HG03558 (cell line): ENCODE measurements at regions not wholly inside any gene's neighbourhood (a gene's known extent, or its start where the extent isn't known, plus 50 kb on each side); places are given as distances from the start of the nearest gene placed in this dataset.

Source experiments
- ATAC-seq: cut with Tn5 transposase; IDR thresholded peaks from one replicate; pipeline ENCODE4 v1.9.1; 2021; ENCODE audit warnings: moderate number of reproducible peaks; ENCODE audit not compliant: unreplicated experiment; ENCODE audit errors: extremely low read depth

DNA sequence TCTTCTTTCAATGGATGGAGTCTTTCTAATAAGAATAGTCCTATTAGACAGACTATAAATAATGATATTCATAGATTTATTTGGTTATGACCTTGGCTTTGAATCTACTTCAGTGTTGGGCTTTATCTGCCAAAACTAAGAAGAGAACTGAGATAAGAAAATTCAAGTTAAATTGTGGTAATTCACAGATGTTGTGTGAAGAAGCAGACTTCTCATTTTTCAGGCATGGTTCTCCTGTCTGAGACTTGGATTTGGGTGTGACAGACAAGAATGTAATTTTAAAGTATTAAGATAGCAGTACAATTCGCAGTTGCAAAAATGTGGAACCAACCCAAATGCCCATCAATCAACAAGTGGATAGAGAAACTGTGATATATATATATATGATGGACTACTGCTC lies 124.7 kb downstream of the QPCT start:
- no peak for ATAC-seq

DNA sequence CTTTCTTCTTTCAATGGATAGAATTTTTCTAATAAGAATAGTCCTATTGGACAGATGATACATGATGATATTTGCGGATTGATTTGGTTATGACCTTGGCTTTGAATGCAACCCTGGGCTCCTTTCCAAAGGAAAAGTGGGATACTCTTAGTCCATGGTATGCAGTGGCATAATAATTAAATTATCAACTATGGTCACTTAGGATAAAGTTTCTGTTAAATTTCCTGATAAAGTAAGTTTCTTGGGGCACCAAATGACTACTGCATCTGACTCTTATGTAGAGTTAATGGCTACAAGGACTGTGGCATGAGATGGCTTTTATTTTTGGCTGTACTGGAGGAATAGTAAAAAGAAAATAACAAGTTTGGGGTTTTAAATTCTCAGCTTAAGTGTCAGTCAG lies 126.7 kb downstream of the QPCT start:
- no peak for ATAC-seq

DNA sequence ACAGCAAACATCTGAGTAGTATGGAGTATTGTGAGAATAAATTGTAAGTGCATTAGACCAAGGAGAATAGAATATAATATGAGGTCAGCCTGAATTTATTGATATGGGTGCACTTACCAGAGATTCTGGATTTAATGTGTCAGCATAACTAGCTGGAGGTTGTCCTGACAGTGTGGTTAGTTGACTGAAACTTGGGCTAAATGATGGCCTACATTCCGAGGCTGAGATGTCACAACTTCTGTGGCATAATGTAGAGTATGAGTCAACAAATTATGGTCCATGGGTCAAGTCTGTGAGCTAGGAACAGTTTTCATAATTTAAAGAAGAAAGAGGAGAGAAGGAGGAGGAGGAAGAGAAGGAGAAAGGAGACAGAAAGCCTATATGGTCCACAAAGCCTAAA lies 127.6 kb downstream of the QPCT start:
- no peak for ATAC-seq

DNA sequence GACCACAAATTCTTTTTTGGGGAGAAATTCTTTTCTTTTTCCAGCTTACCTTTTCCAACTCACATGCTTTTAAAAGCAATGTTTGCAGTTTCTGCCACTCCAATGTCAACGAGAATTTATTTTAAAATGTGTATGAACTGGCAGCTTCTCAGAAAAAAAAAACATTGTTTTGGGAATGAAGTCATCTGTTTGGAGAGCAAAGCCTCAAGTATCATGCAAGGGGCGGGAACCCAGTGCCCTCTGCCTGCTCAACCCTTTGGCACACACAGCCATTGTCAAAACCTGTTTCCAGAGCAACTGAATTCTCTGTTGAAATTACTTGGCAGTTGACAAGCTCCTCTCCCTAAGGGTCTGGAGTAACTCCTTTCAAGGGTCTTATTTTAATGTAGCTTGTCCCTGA lies 128.5 kb downstream of the QPCT start:
- no peak for ATAC-seq

DNA sequence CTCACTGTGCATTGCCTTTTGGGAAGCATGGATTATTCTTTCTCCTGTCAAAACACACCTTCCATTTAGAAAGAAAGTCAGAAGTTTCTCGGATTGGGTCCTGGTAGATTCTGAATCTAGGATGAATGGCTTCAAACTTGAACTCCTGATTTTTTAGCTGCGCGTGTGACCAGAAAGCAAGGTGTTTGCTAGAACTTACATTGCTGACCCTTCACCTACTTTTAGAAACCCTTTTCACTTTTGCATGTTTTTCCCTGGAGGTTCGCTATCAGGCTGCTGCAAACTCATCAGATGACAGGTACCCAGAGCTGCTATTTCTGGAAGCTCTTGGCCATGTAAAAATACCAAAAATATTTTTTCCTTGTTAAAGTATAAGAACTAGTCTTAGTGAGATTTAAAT lies 132.0 kb downstream of the QPCT start:
- ATAC-seq: no peak

DNA sequence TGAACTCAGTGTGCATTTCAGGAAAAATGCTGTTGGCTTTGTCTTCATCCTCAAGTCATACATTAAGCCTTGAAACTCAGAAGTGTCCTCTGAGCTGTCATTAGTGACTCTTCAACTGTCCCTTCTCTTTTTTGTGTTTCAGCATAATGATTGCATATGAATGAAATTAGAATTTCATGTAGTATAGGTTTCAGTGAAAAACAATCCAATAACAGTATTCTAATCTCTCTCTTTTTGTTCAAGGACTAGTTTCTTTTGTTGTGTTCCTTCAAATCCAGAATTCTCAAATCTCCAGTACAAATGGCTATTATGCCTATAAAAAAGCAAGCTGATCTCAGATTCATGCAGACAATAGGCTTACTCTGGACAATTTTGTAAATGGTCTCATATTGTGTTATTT lies 133.5 kb downstream of the QPCT start:
- ATAC-seq: no peak

DNA sequence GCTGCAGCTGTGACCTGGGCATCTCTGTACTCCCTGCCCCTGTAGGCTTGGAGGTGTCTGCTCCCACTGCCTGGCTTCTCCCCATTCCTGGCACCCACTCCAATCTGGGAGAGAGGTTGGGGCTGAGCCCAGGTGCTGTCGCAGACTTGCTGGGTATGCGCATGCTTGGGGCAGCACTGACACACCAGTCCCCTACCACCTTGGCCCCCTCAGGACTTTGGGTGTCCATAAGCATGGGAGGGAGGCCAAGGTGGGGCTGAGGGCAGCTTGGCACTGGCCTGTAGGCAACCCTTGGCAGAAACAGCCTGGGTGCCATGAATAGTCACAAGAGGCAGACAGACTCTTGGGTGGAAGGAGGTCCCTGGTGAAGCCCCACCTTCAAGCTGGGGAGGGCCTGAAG lies 136.8 kb downstream of the QPCT start:
- ATAC-seq: no peak

DNA sequence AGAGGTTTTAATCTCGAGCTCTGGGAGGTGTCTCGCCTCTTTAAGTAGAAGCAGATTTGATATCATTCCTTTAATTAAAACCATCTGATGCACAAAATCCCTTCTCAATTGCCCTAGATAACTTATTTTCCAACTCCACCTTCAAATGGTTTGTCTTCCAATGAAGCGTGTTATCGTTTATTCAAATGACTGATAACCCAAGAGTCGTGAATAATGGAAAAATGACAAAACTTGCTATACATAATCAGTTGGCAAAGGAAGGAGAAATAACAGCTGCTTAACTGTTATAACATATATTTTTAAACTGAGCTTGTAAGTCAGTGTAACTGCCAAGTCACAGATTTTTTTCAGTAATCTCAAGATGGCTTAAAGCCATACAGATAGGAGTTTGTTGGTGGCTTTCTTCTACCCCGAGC lies 144.6 kb downstream of the QPCT start:
- no peak for ATAC-seq

DNA sequence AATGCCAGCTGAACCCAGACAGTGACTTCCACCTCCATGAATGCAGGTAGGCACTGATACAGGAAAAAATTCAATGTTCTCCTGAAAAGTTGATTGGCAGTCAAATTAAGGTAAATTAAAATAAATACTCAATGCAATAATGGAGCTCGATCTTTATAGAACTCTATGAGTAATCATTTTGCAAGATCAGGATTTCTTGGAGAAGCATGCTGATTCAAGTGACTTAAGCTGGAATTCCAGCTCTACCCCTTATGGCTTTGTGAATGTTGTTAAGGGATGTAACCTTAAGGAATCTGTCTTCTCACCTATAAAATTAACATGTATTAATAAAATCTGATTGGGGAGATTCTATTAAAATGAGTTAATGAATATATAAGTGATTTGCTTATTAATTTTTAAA lies 145.1 kb downstream of the QPCT start:
- ATAC-seq: no peak

DNA sequence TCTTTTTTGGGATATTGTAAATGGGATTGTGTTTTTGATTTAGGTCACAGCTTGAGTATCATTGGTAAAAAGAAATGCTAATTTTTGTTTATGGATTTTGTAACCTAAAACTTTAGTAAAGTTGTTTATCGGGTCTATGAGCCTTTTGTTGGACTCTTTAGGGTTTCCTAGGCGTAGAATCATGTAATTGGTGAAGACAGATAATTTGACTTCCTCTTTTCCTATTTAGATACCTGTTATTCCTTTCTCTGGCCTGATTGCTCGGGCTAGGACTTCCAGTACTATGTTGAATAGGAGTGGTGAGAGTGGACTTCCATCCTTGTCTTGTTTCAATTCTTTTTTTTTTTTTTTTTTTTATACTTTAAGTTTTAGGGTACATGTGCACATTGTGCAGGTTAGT lies 149.0 kb downstream of the QPCT start:
- ATAC-seq: no peak

DNA sequence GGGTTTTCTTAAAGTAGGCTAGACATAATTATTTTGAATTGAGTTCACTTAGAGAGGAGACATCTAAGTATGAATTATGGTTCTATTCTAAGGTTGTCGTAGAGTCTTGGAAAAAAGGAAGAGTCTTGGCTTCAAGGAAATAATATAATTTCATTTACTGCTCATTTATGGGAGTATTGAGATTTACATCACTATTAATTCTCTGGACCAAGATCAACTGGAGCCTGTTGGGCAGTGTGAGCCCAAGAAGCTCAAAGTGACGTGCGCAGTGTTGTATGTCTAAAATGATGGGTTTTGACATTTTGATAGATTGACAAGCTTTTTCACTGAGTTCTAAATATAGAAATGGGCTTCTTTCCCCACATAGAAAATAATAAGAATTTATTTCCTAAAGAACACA lies 154.7 kb downstream of the QPCT start:
- ATAC-seq: no peak

DNA sequence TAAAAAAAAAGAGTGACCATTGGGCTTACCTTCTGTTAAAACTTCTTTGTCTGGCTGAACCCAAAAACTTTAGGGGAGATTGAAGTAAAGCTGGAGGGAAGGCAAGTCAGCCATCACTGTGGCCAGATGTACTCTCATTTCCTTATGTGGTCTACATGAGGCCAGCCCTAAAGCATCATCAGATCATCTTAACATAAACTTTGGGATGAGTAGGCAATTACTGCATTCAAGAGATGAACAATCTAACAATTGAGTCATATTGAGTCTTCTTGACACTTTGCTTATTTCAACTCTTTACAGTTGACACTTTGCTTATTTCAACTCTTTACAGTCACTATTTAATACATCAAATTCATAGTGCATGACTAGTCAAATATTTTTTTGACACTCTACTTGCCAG lies 155.6 kb downstream of the QPCT start:
- no peak for ATAC-seq

DNA sequence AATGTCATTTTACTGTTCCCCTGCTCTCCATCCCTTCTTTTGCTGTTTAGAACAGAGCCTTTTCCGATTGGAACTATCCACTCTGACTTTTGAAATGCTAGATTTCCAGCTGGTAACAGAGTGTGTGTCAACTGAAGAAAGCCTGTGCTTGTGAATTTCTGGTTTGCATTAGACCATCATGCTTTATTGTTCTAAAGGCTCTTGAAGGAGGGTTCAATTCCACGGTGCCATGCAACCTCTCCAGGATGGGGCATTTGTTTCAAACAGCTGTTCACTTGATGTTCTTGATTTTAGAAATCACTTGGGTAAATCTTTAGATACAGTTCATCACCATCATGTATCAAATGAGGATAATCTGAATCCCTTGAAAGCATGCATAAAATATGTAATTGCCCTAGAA lies 156.7 kb downstream of the QPCT start:
- no peak for ATAC-seq

DNA sequence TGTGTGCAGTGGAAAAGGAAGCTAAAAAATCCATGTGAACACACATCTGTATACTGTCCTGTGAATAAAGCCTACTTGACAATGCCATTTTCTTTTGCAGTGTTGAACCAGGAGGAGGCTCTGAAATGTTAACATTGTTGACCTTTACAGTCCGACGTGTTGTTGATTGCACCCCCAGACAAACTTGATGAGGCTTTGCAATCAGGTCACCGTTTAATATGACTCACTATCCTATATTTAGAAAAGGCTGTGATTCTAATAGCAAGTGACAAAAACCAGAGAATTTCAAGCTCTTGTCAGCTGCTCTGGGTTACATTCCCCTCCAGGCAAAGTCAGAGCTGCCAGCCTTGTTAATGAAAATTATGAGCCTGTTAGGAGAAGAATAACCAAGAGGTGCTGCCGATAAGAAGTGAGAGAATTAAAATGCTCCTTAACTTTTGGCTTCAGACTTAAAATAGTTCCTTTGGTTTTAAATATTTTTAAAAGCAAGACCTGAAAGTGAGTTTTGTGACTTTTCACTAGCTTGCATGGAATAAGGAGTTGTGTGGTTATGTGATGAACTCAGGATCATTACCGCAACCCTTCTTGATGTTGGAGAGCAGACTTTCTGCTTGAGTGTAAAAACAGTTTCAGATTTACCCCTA lies 162.1 kb downstream of the QPCT start:
- ATAC-seq: no peak

DNA sequence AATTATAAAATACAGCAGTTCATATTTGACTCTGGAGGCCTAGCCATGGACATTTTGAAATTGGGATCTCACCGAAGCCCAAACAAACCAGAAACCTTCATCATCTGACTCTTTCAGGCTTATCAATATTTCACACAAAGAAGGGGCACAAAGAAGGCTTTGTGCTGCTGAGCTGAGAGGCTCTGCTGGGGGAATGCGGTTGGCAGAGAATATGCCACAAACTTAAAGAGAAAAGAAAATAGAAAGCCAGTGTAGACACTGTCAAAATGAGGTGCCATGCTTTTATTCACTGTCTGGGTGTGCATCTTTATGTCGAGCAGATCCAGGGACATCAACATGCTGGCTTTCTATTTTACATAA lies 162.6 kb downstream of the QPCT start:
- no peak for ATAC-seq

DNA sequence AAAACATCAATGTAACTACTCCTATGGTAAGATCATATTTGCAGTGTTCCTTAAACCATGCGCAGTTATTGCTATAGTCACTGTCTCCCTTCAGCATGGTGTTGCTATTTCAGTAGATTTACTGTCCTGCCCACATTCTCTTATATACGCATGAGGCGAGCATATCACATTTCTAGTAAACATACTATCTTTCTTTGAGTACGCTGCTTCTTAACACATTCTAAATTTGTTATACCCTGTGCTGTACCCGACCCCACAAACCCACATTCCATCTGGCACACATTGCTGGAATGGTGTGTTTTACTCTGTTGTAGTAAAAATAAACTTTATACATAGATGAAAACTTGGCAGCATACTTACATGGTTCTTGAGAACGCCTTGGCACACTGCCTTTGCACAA lies 163.3 kb downstream of the QPCT start:
- no peak for ATAC-seq

DNA sequence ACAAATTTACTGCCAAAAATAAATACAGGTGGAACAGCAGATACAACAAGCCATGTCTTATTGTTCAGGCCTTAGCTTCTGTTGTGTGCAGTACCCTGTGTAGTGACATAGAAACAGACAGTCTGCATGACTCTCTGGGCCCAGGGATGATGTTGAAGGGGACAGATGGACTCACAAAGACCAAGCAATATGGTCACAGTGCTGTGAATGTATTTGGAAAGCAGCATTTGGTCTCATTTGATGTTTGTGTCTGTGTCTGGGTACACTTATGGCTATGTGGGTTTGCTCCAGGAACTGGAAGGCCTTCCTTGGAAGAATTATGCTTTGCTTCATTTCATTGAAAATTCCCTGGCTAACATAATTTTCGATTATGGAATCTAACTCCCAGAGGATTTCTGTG lies 158.5 kb downstream of the CDC42EP3 start:
- ATAC-seq: no peak

DNA sequence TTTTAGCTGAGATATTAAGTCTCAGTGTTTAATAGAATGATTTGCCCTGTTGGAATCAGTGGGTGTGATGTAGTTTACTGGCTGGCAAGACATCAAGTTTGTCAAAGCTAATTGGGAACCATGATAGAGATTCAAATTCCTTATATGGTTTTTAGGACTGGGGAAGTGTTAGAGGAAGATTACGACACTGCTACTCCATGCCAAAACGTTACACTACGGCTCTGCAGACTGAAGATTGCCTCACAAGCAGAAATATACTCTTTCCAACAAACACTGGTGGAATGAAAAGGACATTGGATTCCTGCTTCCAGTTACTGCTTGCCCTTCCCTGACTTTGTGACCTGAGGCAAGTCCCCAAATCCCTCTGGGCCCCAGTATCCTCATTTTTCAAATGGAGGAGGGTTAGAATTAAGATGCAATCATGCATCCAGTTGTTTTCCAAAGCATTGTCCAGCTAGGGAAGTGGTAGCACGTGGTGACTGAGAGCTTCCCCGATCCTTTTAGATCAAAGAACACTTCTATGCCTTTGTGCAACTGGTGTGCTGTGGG lies 147.6 kb downstream of the CDC42EP3 start:
- no peak for ATAC-seq

DNA sequence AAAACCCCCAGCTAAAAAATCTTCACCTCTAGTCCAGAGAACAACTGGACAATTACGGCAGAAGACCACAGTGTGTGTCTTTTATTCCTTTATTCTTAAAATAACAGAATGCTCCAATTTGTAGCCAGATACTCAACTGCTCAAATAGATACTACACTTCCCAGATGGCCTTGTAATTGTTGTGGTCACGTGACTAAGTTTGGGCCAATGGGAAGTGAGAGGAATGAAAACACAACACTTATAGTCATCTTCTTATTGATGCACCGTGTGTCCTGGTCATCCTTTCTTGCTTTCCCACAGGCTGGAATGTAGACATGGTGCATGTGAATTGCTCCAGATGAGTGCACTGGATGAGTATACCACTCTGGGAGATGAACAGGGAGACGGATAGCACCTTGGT lies 145.1 kb downstream of the CDC42EP3 start:
- no peak for ATAC-seq

DNA sequence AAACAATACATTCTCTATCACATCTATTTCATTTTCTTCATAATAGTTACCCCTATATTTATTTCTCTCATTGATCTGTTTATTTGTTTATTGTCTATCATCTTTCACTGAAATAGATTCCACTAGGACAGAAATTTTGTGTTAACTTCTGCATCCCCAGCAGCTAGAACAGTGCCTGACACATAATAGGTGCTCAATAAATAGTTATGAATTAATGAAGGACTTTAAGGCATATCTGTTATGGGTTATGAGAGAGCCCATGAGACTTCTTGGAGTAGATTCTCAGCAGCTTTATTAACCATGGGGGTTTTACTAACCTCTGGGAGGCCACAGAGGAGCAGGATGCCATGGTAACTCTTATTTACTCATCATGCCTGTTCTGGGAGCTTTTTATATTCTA lies 144.6 kb downstream of the CDC42EP3 start:
- no peak for ATAC-seq

DNA sequence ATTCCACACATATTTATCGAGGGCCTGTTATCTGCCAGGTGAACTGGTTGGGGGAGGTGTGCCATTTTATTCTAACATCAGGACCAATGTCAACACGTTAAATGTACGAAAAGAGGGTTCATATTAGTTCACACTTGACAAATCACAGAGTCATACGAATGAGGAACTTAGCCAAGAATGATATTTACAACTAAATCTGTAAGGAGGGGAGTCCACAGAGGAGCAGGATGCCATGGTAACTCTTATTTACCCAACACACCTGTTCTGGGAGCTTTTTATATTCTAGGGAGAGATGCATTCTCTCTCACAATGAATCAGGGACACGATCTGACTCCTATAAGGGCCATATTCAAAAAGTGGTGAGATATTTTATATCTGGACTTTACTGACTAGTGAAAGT lies 144.1 kb downstream of the CDC42EP3 start:
- ATAC-seq: no peak

DNA sequence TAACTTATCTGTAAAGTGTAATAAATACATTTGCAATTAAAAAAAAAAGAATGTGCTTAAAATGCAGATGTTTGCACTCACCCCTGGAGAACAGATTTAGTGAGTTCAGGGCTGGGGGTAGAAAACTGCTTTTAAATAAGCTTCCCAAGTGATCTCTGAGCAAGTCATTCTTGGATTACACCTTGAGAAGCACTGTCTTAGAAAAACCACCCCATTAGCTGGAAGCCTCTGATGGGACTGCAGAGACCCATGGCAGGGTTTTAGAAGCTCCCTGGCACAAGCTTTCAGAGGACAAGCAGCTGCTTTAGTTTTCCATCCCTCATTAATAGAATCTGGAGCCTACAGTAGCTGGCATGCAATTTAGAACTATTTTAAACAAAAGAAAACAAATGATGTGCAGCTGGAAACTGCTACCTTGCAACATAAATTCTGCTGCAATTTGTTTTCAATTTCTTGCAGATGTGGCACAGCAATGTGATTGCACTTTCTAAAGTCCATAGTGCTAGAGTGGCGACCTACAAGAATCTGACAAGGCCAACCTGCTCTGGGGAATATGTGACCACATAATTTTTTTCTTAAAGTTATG lies 141.5 kb downstream of the CDC42EP3 start:
- no peak for ATAC-seq
